ENCODE measurements at regions not wholly inside any gene's neighbourhood (a gene's known extent, or its start where the extent isn't known, plus 50 kb on each side); places are given as distances from the start of the nearest gene placed in this dataset.
"Not testable (repeated sequence)": the region's sequence is repeated elsewhere in the genome, so short reads cannot be mapped to it uniquely, and the experiment has no call there.

DNA sequence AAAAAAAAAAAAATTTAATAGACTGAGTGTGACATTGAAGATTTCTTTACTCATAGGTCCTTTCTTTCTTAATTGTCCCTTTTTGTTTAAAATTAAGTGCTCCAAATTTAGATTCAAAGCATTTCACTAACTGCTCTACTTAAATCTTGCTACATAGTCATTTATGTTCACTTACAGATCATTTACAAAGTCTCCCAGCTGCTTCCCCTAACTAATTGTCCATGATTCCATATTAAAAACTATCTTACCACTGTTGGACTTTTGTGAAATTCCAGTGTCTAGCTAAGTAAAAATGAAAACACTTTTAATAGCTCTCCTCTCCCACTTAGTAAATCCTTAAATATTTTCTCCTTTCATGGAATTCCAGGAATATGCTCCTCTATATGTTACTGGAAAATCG is 850.5 kb downstream of the NR2F1-AS1 start:
- Histone ChIP-seq H3K27ac (ENCODE audit: low read depth, low read length) (no peak overlapping the region), H3K36me3 (ENCODE audit: insufficient read depth, low read length) (no peaks in the 10 kb centered on the region), H3K9ac (ENCODE audit: low read depth, low read length) (no peak overlapping the region), H3K4me3 (ENCODE audit: low read length) (no peak overlapping the region), H3K27me3 (ENCODE audit: insufficient read depth, low read length) (no peaks in the 10 kb centered on the region), H3K4me1 (ENCODE audit: insufficient read depth, low read length) (no peaks in the 10 kb centered on the region), H3K9me3 (ENCODE audit: insufficient read depth, low read depth, low read length) (no peaks in the 10 kb centered on the region)
- 100% methylated on average over 1 of the region's 1 CpG for WGBS

DNA sequence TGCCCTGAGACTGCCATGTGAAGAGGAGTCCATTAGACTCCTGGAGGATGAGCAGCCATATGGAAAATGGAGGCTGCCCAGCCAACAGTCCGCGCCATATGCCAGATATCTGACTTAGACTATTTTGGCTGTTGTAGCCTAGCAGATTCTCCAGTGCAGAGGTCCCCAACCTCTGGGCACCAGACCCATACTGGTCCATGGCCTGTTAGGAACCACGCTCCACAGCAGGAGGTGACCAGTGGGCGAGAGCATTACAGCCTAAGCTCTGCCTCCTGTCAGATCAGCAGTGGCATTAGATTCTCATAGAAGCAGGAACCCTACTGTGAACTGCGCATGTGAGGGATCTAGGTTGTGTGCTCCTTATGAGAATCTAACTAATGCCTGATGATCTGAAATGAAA is 851.9 kb downstream of the NR2F1-AS1 start:
- Histone ChIP-seq H3K4me1 (ENCODE audit: insufficient read depth, low read length) (no peaks in the 10 kb centered on the region), H3K36me3 (ENCODE audit: insufficient read depth, low read length) (no peaks in the 10 kb centered on the region), H3K9me3 (ENCODE audit: insufficient read depth, low read depth, low read length) (no peaks in the 10 kb centered on the region), H3K4me3 (ENCODE audit: low read length) (no peak overlapping the region), H3K27ac (ENCODE audit: low read depth, low read length) (no peak overlapping the region), H3K9ac (ENCODE audit: low read depth, low read length) (no peak overlapping the region), H3K27me3 (ENCODE audit: insufficient read depth, low read length) (no peaks in the 10 kb centered on the region)
- WGBS, result 96% methylated on average over 5 of the region's 5 CpGs

- no peaks in the 10 kb centered on the region for H3K27me3 ChIP-seq (ENCODE audit: insufficient read depth, low read length)
- H3K9me3 ChIP-seq (ENCODE audit: insufficient read depth, low read depth, low read length), result no peaks in the 10 kb centered on the region
- no peak overlapping the region for H3K9ac ChIP-seq (ENCODE audit: low read depth, low read length)
- no peak overlapping the region for H3K4me3 ChIP-seq (ENCODE audit: low read length)
- 95% methylated on average over 5 of the region's 5 CpGs for WGBS
- H3K4me1 ChIP-seq (ENCODE audit: insufficient read depth, low read length), result no peaks in the 10 kb centered on the region
- H3K27ac ChIP-seq (ENCODE audit: low read depth, low read length), result no peak overlapping the region
- no peaks in the 10 kb centered on the region for H3K36me3 ChIP-seq (ENCODE audit: insufficient read depth, low read length)
These were observed 865.0 kb downstream of the NR2F1-AS1 start for GRCh38 chr5:92715946-92716520.

GRCh38 chr5:92713826-92714225 is 867.2 kb downstream of the NR2F1-AS1 start:
- Histone ChIP-seq H3K9ac (ENCODE audit: low read depth, low read length) (no peak overlapping the region), H3K4me1 (ENCODE audit: insufficient read depth, low read length) (no peaks in the 10 kb centered on the region), H3K36me3 (ENCODE audit: insufficient read depth, low read length) (no peaks in the 10 kb centered on the region), H3K27ac (ENCODE audit: low read depth, low read length) (no peak overlapping the region), H3K4me3 (ENCODE audit: low read length) (no peak overlapping the region), H3K27me3 (ENCODE audit: insufficient read depth, low read length) (no peaks in the 10 kb centered on the region), H3K9me3 (ENCODE audit: insufficient read depth, low read depth, low read length) (no peaks in the 10 kb centered on the region)
- no CpG with 5 or more reads among the region's 1 CpG for WGBS

- 89% methylated on average over 7 of the region's 8 CpGs for WGBS
- Histone ChIP-seq H3K9ac (ENCODE audit: low read depth, low read length) (no peak overlapping the region), H3K27ac (ENCODE audit: low read depth, low read length) (no peak overlapping the region), H3K9me3 (ENCODE audit: insufficient read depth, low read depth, low read length) (no peaks in the 10 kb centered on the region), H3K27me3 (ENCODE audit: insufficient read depth, low read length) (no peaks in the 10 kb centered on the region), H3K4me1 (ENCODE audit: insufficient read depth, low read length) (no peaks in the 10 kb centered on the region), H3K4me3 (ENCODE audit: low read length) (no peak overlapping the region), H3K36me3 (ENCODE audit: insufficient read depth, low read length) (no peaks in the 10 kb centered on the region)
These were observed 867.7 kb downstream of the NR2F1-AS1 start for GRCh38 chr5:92713335-92713743.

GRCh38 chr5:92711956-92712355 is 869.1 kb downstream of the NR2F1-AS1 start:
- Histone ChIP-seq H3K4me1 (ENCODE audit: insufficient read depth, low read length) (no peaks in the 10 kb centered on the region), H3K9me3 (ENCODE audit: insufficient read depth, low read depth, low read length) (no peaks in the 10 kb centered on the region), H3K27ac (ENCODE audit: low read depth, low read length) (no peak overlapping the region), H3K9ac (ENCODE audit: low read depth, low read length) (no peak overlapping the region), H3K4me3 (ENCODE audit: low read length) (no peak overlapping the region), H3K27me3 (ENCODE audit: insufficient read depth, low read length) (no peaks in the 10 kb centered on the region), H3K36me3 (ENCODE audit: insufficient read depth, low read length) (no peaks in the 10 kb centered on the region)
- 96% methylated on average over 4 of the region's 4 CpGs for WGBS

DNA sequence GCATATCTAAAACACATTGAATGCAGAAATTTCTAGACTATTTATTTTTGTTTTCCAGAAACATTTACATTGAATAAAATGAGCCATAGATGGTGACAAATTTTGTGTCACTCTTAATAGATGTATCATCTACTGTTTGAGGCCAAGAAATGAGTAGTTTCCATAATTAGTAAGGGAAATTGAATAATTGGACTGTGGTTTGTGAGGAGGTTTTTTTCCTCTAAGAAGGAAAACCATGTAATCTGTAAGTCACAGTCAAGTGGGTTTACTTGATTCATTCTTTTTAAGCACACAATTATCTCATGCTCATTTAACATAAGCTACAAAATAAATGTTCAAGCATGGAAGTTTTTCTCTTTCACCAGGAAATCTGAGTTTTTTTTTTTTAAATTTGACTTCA is 876.4 kb downstream of the NR2F1-AS1 start:
- H3K9ac ChIP-seq (ENCODE audit: low read depth, low read length), result no peak overlapping the region
- H3K36me3 ChIP-seq (ENCODE audit: insufficient read depth, low read length), result no peaks in the 10 kb centered on the region
- no peaks in the 10 kb centered on the region for H3K4me1 ChIP-seq (ENCODE audit: insufficient read depth, low read length)
- H3K4me3 ChIP-seq (ENCODE audit: low read length), result no peak overlapping the region
- no peaks in the 10 kb centered on the region for H3K27me3 ChIP-seq (ENCODE audit: insufficient read depth, low read length)
- H3K9me3 ChIP-seq (ENCODE audit: insufficient read depth, low read depth, low read length), result no peaks in the 10 kb centered on the region
- no peak overlapping the region for H3K27ac ChIP-seq (ENCODE audit: low read depth, low read length)

- H3K9ac ChIP-seq (ENCODE audit: low read depth, low read length), result no peak overlapping the region
- WGBS, result no CpG with 5 or more reads among the region's 1 CpG
- no peaks in the 10 kb centered on the region for H3K9me3 ChIP-seq (ENCODE audit: insufficient read depth, low read depth, low read length)
- H3K27me3 ChIP-seq (ENCODE audit: insufficient read depth, low read length), result no peaks in the 10 kb centered on the region
- no peaks in the 10 kb centered on the region for H3K36me3 ChIP-seq (ENCODE audit: insufficient read depth, low read length)
- no peaks in the 10 kb centered on the region for H3K4me1 ChIP-seq (ENCODE audit: insufficient read depth, low read length)
- no peak overlapping the region for H3K27ac ChIP-seq (ENCODE audit: low read depth, low read length)
- H3K4me3 ChIP-seq (ENCODE audit: low read length), result no peak overlapping the region
These were observed 877.0 kb downstream of the NR2F1-AS1 start for GRCh38 chr5:92703976-92704375.

DNA sequence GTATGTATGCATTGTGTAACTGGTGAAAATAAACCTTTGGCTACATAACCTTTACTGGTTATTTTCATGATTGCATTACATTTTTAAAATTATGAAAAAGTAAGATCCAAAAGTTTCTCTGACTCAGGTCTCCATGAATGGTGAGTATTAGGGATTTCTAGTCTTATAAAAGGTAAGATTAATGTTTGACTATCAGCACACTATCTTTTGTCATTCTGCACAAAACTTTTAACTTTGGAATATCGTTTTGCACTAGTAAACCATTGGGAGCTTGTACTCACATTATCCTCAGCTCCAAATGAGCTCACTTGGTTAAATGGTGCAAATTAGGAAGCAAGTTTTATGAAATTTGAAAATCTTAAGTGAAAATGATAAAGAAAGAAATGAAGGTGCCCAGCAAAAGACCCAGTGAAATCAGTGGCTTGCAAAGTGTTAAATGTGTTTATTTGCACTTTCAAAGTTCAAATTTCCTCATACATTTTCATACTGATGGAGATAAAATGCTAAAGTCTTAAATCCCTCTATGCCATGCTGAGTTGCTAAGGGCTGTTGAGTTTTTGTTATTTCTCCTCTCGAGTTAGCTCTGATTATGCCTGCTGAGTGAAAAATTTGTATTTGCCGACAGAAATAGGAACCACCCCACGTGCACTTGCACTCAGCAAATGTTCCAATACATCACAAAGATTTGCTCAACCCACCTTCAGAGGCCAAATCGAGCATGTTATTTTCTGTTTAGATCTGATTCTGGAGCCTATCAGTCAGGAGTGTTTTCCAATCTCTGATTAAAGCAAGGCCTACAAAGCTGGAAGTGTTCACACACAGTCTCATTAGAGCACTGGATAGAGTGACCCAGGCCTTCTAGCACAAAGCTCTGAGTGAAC is 885.7 kb downstream of the NR2F1-AS1 start:
- H3K27me3 ChIP-seq (ENCODE audit: insufficient read depth, low read length), result no peaks in the 10 kb centered on the region
- no peaks in the 10 kb centered on the region for H3K36me3 ChIP-seq (ENCODE audit: insufficient read depth, low read length)
- no peaks in the 10 kb centered on the region for H3K4me1 ChIP-seq (ENCODE audit: insufficient read depth, low read length)
- no peak overlapping the region for H3K9ac ChIP-seq (ENCODE audit: low read depth, low read length)
- H3K27ac ChIP-seq (ENCODE audit: low read depth, low read length), result no peak overlapping the region
- no peaks in the 10 kb centered on the region for H3K9me3 ChIP-seq (ENCODE audit: insufficient read depth, low read depth, low read length)
- WGBS, result 89% methylated on average over 5 of the region's 5 CpGs
- H3K4me3 ChIP-seq (ENCODE audit: low read length), result no peak overlapping the region

- 88% methylated on average over 2 of the region's 2 CpGs for WGBS
- Histone ChIP-seq H3K36me3 (ENCODE audit: insufficient read depth, low read length) (no peaks in the 10 kb centered on the region), H3K9ac (ENCODE audit: low read depth, low read length) (no peak overlapping the region), H3K27me3 (ENCODE audit: insufficient read depth, low read length) (no peaks in the 10 kb centered on the region), H3K4me1 (ENCODE audit: insufficient read depth, low read length) (no peaks in the 10 kb centered on the region), H3K9me3 (ENCODE audit: insufficient read depth, low read depth, low read length) (no peaks in the 10 kb centered on the region), H3K27ac (ENCODE audit: low read depth, low read length) (no peak overlapping the region), H3K4me3 (ENCODE audit: low read length) (no peak overlapping the region)
These were observed 887.0 kb downstream of the NR2F1-AS1 start for GRCh38 chr5:92694067-92694466.

DNA sequence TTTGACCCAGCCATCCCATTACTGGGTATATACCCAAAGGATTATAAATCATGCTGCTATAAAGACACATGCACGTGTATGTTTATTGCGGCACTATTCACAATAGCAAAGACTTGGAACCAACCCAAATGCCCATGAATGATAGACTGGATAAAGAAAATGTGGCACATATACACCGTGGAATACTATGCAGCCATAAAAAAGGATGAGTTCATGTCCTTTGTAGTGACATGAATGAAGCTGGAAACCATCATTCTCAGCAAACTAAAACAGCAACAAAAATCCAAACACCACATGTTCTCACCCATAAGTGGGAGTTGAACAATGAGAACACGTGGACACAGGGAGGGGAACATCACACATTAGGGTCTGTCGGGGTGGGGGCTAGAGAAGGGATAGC is 889.1 kb downstream of the NR2F1-AS1 start:
- not testable (repeated sequence) for H3K4me3 ChIP-seq (ENCODE audit: low read length); H3K27ac ChIP-seq (ENCODE audit: low read depth, low read length); H3K27me3 ChIP-seq (ENCODE audit: insufficient read depth, low read length); H3K36me3 ChIP-seq (ENCODE audit: insufficient read depth, low read length); H3K4me1 ChIP-seq (ENCODE audit: insufficient read depth, low read length); H3K9me3 ChIP-seq (ENCODE audit: insufficient read depth, low read depth, low read length); H3K9ac ChIP-seq (ENCODE audit: low read depth, low read length)
- WGBS, result 96% methylated on average over 4 of the region's 5 CpGs
